Left colon (tissue), 2 donors: ENCODE measurements at regions not wholly inside any gene's neighbourhood (a gene's known extent, or its start where the extent isn't known, plus 50 kb on each side); places are given as distances from the start of the nearest gene placed in this dataset.

ENCODE experiments used
- ATAC-seq: fragments of 200-7000 bp; cut with Tn5 transposase; one replicate; pipeline ENCODE4 v1.9.1; 2020; ENCODE audit warnings: mild to moderate bottlenecking, moderate library complexity
- DNase-seq, 2 donors: peaks; one replicate each; pipeline ENCODE4 v3.0.0-alpha.2; 2020
- intact Hi-C, 2 donors: fragments of 100-400 bp; cut with DNase I in 1 of 2; cut with micrococcal nuclease in 1 of 2; formaldehyde crosslinking; loops; one replicate each; pipeline versions ENCODE4 v1.11.2 to v1.14.0; 2022; cut with DNase I, micrococcal nuclease
- donor health status: DM: no; HTN: no; CAD: no.
- donor health status: DM: yes; HTN: yes; CAD: no.

GRCh38 chr13:80584306-80584705 is 243.4 kb upstream of the SPRY2 start:
- no peak for DNase-seq
- intact Hi-C loops = no loop called here
- no peak for ATAC-seq

- intact Hi-C loops = no loop called here
- ATAC-seq (peak; percentile 25), DNase-seq (peak in 1 of 2 donors; percentile 9)
Measured at GRCh38 chr13:80577926-80578670, 237.2 kb upstream of the SPRY2 start.

- no peak for ATAC-seq
- intact Hi-C loops = no loop called here
- DNase-seq = no peak
Measured at GRCh38 chr13:80577285-80577684, 236.4 kb upstream of the SPRY2 start.

- DNase-seq (no peak), ATAC-seq (peak; percentile 24)
- intact Hi-C loops = no loop called here
Measured at GRCh38 chr13:80574113-80574850, 233.4 kb upstream of the SPRY2 start.

GRCh38 chr13:80572923-80573316 is 232.0 kb upstream of the SPRY2 start:
- intact Hi-C loops = no loop called here
- no peak for ATAC-seq
- DNase-seq = no peak

- DNase-seq (no peak), ATAC-seq (no peak)
- intact Hi-C loops = no loop called here
Measured at GRCh38 chr13:80572308-80572922, 231.5 kb upstream of the SPRY2 start.

- ATAC-seq (no peak), DNase-seq (no peak)
- intact Hi-C loops = no loop called here
Measured at GRCh38 chr13:80571346-80572307, 230.7 kb upstream of the SPRY2 start.

- DNase-seq (no peak), ATAC-seq (no peak)
- intact Hi-C loops = no loop called here
Measured at GRCh38 chr13:80563439-80563838, 222.5 kb upstream of the SPRY2 start.

- no peak for DNase-seq
- ATAC-seq = peak; percentile 75
- intact Hi-C loops = no loop called here
Measured at GRCh38 chr13:80562433-80563156, 221.7 kb upstream of the SPRY2 start.

GRCh38 chr13:80560609-80561008 is 219.7 kb upstream of the SPRY2 start:
- ATAC-seq = no peak
- no peak for DNase-seq
- intact Hi-C loops = no loop called here

- intact Hi-C loops = no loop called here
- ATAC-seq (no peak), DNase-seq (no peak)
Measured at GRCh38 chr13:80559944-80560343, 219.0 kb upstream of the SPRY2 start.

GRCh38 chr13:80558074-80558473 is 217.1 kb upstream of the SPRY2 start:
- DNase-seq (no peak), ATAC-seq (no peak)
- intact Hi-C loops = no loop called here

GRCh38 chr13:80555796-80556678 is 215.1 kb upstream of the SPRY2 start:
- intact Hi-C loops = no loop called here
- DNase-seq = no peak
- no peak for ATAC-seq

- ATAC-seq (no peak), DNase-seq (no peak)
- intact Hi-C loops = no loop called here
Measured at GRCh38 chr13:80552851-80553440, 212.0 kb upstream of the SPRY2 start.

GRCh38 chr13:80551650-80552497 is 210.9 kb upstream of the SPRY2 start:
- intact Hi-C loops = no loop called here
- peak; percentile 46 for ATAC-seq

GRCh38 chr13:80550971-80551441 is 210.1 kb upstream of the SPRY2 start:
- intact Hi-C loops = no loop called here

More at GRCh38 chr13:80551650-80552497, 210.9 kb upstream of the SPRY2 start:
- DNase-seq = no peak

More at GRCh38 chr13:80550971-80551441, 210.1 kb upstream of the SPRY2 start:
- ATAC-seq (no peak), DNase-seq (no peak)
